Retina (tissue), 1 donor: ENCODE measurements at regions not wholly inside any gene's neighbourhood (a gene's known extent, or its start where the extent isn't known, plus 50 kb on each side); places are given as distances from the start of the nearest gene placed in this dataset.

Source experiments
- DNase-seq: peaks from one replicate; pipeline ENCODE4 v3.0.0-alpha.2; 2016

DNA sequence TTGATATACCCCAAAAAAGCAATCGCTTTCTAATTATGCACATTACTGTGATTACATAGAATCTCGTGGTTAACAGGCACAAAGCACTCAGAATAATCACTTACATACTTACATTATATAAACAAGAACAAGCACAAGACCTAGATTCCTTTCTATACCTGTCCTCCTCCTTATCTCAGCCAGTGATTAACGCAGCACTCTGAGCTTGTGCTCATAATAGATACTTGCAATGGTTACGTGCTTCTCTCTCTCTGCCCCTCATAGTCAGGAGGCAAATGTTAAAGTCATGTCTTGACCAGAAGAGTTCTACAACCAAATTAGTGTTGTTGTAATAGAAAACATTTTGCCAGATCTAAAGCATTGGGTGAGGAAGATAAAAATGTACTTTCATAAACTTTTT lies 342.2 kb upstream of the PKDCC start:
- no peak for DNase-seq

DNA sequence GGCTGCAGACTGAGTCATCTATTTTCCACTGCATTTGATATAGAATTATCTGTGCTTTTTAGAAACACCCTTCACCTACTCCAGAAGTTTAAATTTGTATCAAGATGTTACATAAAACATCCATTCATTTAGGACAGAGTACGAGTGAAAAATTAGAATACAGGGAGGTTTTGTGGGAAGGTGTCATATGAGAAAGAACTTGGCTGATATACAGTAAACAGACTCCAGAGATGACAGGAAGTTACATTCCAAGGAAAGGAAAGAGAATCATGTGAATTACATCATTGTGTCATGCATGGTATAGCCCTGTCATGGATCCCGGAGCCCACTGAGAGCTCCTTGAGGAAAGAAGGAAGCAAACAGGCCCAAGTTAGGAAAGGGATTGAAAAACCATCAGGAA lies 341.5 kb upstream of the PKDCC start:
- no peak for DNase-seq

DNA sequence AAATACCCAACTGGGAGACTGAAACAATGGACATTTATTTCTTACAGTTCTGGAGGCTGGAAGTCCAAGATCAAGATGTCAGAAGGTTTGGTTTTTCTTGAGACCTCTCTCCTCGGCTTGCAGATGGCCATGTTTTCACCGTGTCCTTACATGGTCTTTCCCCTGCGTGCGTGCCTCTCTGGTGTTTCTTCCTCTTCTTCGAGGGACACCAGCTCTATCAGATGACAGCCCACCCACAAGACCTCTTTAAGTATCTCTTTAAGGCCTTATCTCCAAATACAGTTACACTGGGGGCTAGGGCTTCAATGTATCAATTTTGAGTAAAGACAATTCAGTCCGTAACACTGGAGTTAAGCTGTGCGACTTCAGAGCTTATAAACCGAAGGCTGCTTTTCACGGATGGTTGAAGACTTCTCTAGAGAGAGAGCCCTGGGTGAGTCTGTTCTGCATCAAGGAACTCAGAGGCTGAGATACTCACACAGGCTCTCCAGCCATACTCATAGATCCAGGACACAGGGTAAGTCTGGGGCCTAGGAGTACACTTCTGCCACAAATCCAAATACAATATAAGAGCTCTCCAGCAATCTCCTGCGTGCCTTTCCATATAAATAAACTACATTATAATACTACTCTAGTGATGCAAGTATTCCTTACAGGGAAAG lies 339.9 kb upstream of the PKDCC start:
- DNase-seq: no peak

DNA sequence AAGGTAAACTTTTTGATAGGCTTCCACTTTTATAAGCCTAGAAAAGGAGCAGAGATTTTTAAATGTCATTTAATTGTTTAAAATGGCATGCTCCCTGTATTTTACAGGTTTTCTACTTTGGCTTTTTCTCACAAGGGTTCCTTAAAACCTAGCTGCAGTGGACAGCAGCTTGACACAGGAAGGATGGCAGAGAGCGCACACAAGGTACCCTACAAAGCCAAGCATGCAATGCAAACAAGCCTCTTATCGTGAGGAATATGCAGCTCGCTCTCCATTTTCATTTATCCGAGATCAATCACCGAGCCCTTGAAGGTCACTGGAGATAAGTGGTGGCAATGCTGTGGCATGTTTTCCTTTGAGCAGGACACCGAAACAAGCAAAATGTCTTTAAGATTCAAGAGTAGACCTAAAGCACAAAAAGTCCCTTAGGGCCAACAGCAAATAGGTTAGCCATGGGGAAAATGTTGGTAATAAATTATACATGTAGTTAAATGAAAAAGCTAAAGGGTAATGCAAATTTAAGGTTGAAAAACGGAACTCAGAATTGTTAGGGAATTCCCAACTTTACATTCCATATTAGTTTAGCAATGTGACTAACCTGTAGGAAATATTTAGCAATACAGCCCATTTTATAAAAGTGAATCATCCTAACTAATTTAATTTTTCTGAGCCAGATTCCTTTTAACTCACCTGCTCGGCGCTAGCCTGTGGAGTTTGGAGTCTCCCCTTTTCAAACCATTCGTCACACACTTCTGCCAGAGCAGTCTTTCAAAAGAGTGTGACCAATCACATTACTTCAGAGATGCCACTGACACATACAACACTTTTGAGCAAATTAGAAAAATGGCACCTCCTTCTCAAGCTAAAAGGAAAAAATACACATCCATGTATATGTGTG lies 337.9 kb upstream of the PKDCC start:
- no peak for DNase-seq

DNA sequence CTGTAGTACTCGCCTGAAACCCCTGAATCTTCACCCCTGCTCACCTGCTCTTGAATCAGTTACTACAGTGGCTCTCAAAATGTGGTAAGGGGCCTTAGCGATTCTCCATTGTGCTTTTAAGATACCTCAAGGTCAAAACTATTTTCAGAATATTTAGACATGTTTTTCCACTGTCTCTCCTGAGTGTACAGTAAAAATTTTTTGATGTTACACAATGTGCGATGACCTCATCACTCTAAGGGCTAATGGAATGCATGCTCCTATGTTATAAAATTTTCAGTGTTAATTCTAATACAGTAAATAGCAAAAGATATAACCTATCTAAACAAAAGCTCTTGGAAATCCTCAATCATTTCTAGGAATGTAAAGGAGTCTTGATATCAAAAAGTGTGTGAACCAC lies 336.9 kb upstream of the PKDCC start:
- DNase-seq: no peak

DNA sequence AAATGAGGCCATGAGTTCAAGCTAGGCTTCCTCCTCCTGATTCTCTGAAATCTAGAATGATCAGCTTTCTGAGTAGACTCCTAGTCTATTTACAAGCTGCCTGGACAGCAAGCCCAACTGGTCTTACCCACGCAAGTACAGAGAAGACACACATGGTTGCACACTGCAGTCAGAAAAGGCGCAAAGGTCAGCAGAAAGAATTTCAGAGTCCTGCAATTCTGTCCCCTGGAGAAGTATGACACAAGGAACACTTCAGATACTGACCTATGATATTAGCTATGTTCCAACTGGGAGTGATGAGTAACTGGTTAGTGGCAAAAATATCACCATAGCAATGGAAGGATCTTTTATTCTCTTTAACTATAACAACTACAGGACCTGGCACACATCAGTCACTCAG lies 336.1 kb upstream of the PKDCC start:
- no peak for DNase-seq

DNA sequence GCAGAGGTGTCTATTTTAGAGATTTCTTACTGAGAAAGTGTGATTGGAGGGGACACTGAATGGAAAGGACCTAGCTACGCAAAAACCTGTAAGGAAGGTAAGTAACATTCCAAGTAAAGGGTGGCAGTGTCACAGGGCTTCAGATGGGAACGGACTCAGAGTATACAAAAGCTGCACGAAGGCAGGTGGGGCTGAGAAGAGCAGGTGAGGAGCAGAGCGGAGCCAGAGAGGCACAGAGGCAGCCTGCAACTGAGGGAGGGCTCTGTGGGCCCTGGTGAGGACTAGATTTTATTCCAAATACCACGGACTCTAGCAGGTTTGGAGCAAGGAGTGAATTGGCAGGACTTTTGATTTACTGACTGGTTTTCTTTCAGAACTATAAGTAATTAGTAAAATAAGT lies 331.3 kb upstream of the PKDCC start:
- no peak for DNase-seq

DNA sequence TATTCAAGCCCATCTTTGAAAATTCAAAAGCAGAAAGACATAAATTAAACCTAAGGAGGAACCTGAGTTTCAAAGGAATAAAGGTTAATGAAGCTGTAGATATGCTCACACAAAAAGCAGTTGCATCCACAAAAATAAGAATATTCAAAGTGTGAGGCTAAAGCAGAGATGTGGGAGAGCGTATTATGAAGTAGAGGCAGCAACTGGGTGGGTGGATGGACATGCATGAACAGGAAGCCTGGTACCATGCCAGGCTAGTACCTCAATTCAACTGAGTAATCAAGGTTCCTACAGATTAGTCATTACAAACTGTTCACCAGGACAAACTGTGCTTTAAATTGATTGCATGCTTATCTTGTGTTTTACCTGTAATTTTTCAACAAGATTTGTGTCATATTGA lies 330.0 kb upstream of the PKDCC start:
- no peak for DNase-seq

- no peak for DNase-seq
Observed at GRCh38 chr2:41718705-41719104, 329.1 kb upstream of the PKDCC start.

GRCh38 chr2:41719756-41720155 lies 328.1 kb upstream of the PKDCC start:
- DNase-seq: no peak

- no peak for DNase-seq
Observed at GRCh38 chr2:41720331-41721251, 327.2 kb upstream of the PKDCC start.

DNA sequence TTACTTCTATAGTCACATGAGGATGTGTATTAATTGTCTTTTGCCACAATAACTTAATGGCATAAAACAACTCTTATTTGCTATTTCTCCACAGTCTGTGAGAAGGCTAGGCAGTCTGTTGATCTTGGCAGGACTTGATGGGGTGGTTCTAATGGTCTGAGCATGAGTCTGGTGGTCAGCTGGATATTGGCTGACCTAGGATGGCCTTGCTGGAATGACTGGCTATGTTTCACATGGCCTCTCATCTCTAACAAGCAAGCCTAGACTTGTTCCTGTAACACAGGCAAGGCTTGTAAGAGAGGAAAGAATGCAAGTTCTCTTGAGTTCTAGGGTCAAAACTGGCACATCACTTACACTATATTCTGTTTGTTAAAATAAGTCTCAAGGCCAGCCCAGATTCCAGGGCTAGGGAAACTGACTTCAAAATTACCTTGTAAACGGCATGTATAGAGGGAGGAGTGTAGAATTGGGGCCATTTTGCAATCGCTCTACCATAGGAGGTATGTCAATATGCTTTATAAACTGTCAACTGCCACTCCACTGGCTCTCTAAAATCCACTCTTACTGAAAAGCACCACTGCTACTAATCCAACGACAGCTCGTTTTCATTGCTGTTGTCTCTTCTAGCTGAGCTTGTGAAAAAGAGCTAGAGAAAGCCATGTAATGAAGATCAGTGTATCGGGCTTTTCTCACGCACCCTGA lies 325.0 kb upstream of the PKDCC start:
- no peak for DNase-seq

DNA sequence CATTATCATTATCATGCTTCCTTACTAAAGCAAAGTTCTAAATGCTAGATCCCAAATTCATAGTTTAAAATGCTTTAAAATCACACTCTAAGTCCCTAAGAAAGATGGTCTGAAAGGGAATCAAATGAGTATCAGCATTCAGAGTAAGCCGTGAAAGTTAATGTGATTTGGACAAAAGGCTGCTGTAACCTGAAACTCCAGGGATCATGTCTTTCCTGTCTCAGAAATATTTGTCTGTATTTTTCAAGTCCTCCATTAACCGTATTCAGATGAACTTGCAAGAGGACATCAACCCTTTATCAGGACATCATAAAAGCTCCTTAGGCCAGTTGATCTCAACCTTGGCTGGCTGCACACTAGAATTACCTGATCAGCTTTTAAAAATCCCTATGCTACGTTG lies 324.3 kb upstream of the PKDCC start:
- no peak for DNase-seq

DNA sequence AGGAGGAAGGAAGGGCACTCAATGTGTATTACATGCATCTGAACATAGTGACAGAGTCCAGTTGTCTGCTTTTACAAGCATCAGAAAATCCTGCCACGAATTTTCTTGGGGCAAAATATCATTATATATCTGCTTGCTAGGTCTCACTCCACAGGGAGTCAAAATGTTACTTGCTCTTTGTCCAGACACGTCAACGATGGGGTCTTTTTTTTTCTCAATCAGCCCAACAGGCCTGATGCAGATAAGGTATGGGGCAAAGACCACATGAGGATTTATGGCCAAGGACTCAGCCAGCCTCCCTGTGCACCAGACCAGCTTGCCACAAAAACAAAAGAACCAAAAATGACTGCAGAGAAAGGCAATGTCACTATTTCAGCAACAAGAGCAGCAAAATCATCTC lies 323.4 kb upstream of the PKDCC start:
- DNase-seq: no peak

GRCh38 chr2:41725901-41726300 lies 321.9 kb upstream of the PKDCC start:
- DNase-seq: no peak

DNA sequence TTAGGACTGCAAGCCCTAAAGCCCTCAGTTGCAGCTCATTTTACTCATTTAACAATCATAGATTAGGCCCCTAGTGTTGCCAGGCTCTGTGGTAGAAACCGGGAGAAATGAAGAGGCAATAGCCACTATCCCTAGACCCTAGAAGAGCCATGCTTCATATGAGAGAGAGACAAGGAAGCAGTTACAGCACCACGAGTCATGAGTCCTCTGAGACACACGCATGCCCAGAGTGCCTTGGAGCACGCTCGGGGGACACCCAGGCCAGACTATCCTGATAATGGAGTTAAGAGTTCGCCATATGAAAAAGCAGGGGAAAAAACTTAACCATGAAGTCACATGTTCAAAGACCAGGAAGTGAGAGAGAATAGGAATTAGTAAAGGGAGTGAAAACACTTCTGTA lies 321.5 kb upstream of the PKDCC start:
- no peak for DNase-seq

- no peak for DNase-seq
Observed at GRCh38 chr2:41727152-41727551, 320.7 kb upstream of the PKDCC start.

DNA sequence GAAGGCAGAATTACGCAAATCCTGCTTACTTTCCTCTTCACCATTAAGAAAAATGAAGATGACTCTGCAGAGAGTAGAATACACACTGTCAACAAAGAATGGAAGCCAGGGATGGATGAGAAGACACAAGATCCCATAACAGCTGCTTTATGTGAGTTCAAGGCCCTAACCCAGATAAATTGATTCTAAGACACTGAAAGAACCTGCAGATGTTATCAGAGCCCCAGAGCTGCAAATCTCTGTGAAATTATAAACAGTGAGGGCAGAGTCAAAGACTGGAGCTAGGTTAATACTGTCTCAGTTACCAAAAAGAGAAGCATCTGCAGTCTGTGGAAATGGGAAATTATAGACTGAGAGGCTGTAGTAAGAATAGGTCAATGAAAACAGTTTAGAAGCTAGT lies 320.1 kb upstream of the PKDCC start:
- DNase-seq: no peak

GRCh38 chr2:41728788-41729338 lies 319.0 kb upstream of the PKDCC start:
- DNase-seq: no peak

DNA sequence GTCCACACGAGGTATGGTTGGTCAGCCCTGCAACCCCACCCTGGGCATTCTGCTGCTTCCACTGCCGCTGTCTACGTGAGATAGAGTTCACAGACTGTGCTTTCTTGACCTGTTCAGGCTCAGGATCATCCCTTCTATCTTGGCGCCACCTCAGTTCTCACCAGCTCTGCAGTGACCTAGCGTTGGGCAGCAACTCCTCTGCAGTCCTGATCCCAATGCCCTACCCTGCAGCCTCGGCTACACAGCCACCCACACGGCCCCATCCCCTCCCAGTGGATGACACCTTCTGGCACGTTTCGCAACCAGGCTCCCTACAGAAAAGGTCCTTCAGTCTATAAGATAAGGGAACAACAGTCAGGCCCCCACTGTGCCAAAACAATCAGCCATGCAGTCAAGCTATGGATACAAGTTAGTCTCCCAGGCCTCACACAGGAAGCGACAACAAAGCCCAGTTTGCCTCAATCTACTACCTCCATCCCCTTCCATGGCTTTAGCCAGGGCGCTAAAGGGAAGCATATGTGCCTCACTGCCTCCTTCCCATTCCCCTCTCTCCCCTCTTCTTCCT lies 317.9 kb upstream of the PKDCC start:
- no peak for DNase-seq

DNA sequence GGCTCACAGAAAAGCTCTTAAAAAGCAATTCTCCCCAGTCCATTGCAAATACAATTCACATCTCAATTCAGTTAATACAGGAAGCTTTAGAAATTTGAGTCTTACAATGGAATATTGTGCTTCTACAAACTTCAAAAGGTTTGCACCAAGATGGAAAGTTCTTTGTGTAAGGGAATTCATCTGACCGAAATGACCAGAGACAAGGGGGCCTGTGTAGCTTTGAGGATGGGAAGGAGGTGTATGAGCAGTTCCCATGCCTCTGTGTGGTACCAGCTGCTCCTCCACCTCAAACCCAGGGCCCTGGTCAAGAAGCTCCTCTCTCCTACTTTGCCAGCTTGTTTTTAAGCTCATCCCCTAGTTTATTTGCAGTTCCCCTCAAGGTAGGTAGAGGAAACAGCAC lies 312.8 kb upstream of the PKDCC start:
- DNase-seq: no peak

DNA sequence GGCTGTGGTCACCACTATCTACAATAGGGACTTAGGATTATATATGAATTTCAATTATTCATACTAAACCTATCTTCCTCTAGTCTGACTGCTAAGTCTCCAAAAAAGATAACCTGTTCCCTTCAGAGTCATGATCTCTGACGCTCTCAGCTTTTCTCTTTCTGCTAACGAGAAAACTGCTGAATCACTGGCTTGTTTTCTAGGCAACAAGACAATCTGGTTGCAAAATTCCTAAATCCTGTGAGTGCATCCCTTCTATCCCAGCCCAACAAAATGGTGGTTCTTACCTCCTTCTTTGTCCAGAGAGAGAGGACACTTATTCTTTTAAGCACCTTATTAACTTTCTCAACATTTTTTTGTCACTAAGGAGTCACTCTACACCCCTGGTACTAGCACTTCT lies 312.3 kb upstream of the PKDCC start:
- DNase-seq: no peak
